ENCODE measurements at regions not wholly inside any gene's neighbourhood (a gene's known extent, or its start where the extent isn't known, plus 50 kb on each side); places are given as distances from the start of the nearest gene placed in this dataset.

DNA sequence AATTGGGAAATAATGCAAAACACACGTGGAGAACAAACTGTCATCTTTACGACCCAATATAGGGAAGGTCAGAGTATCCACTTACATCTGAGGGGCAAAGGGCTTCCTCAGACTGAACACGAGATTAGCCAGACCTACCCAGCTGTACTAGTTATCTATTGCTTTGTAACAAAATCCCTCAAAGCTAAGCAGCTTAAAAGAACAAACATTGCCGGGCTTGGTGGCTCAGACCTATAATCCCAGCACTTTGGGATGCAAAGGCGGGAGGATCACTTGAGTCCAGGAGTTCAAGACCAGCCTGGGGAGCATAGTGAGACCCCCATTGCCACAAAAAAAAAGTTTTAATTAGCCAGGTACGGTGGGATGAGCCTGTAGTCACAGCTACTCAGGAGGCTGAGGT is 262.8 kb downstream of the LTN1 start:
- H3K27ac ChIP-seq (ENCODE audit: low read depth, low read length): no peak overlapping the region
- no peak overlapping the region for H2AFZ ChIP-seq (ENCODE audit: low read length)
- H3K4me2 ChIP-seq (ENCODE audit: insufficient read depth, low read length): no peak overlapping the region
- no peaks in the 10 kb centered on the region for H3K27me3 ChIP-seq (ENCODE audit: insufficient read depth, low read length)
- H4K20me1 ChIP-seq (ENCODE audit: insufficient read depth, low read length): no peaks in the 10 kb centered on the region
- no peaks in the 10 kb centered on the region for H3K36me3 ChIP-seq (ENCODE audit: insufficient read depth, low read length)
- DNase-seq (ENCODE audit: insufficient read length, low spot score, missing footprints): no peak
- peaks cover 1% of the 10 kb centered on the region for H3K9me3 ChIP-seq (ENCODE audit: low read depth, low read length)
- H3K4me3 ChIP-seq (ENCODE audit: insufficient read depth, low read length): no peak overlapping the region
- H3K79me2 ChIP-seq (ENCODE audit: insufficient read depth, low read length): no peaks in the 10 kb centered on the region
- no peak for TF ChIP-seq CTCF (IDR thresholded peaks at IDR 0.05; ENCODE audit: extremely low read depth, low read depth, low read length)
- H3K4me1 ChIP-seq (ENCODE audit: insufficient read depth, low read length): no peaks in the 10 kb centered on the region

DNA sequence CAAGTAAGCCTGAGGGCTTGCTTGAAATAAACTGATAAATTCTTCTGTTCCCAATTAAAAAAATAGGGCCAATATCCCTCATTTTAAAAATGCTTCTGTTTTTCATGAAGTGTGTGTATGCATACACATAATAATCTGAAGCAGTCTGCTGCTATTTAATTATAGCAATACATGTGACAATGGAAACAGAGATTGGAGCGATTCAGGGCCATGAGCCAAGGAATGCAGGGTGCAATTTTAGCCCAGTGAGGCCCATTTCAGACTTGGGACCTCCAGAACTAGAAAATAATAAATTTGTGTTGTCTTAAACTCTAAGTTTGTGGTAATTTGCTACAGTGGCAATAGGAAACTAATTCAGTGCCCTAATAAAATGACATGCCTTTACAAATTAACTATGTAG is 264.9 kb downstream of the LTN1 start:
- no peak for TF ChIP-seq CTCF (IDR thresholded peaks at IDR 0.05; ENCODE audit: extremely low read depth, low read depth, low read length)
- Histone ChIP-seq H3K4me1 (ENCODE audit: insufficient read depth, low read length) (no peaks in the 10 kb centered on the region), H3K9me3 (ENCODE audit: low read depth, low read length) (peaks cover 1% of the 10 kb centered on the region), H3K27me3 (ENCODE audit: insufficient read depth, low read length) (no peaks in the 10 kb centered on the region), H3K4me3 (ENCODE audit: insufficient read depth, low read length) (no peak overlapping the region), H4K20me1 (ENCODE audit: insufficient read depth, low read length) (no peaks in the 10 kb centered on the region), H2AFZ (ENCODE audit: low read length) (no peak overlapping the region), H3K79me2 (ENCODE audit: insufficient read depth, low read length) (no peaks in the 10 kb centered on the region), H3K36me3 (ENCODE audit: insufficient read depth, low read length) (no peaks in the 10 kb centered on the region), H3K4me2 (ENCODE audit: insufficient read depth, low read length) (no peak overlapping the region), H3K27ac (ENCODE audit: low read depth, low read length) (no peak overlapping the region)
- DNase-seq (ENCODE audit: insufficient read length, low spot score, missing footprints): no peak

DNA sequence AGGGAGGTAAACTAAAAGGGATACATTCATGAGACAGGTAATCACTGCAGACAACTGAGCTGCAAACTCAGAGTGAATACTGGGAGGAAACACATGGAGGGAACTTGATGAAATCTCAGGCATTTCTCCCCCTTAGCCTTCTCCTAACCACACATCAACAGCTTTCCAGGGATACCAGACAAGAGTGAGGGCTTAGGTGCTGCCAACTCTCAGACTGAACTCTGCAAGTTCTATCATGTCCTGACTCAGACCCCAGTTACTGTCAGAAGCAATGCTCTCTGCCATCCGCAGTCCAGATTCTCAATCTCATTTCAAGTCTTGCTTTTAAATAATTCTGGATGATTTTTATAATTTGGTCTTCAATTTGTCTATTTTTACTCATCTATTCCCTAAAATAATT is 267.3 kb downstream of the LTN1 start:
- Histone ChIP-seq H4K20me1 (ENCODE audit: insufficient read depth, low read length) (no peaks in the 10 kb centered on the region), H3K9me3 (ENCODE audit: low read depth, low read length) (peaks cover 1% of the 10 kb centered on the region)
- no peak for DNase-seq (ENCODE audit: insufficient read length, low spot score, missing footprints)

DNA sequence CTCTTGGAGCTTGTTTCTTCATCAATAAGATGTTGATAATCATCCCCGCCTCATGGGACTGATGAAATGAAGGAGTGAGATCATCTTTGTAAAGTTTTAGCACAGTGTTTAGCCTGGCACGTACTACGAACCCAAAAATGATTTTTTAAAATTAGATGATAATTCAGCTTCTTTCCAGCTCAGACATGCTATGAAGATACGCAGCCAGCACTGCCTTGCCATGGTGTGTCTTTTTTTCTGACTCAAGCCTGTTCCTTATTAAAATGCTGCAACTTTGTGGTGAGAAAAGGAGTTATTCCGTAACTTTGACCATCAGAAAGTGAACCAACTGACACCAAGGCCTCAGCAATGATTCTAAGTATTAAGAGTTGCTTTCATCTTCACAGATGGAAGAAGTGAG is 269.0 kb downstream of the LTN1 start:
- DNase-seq (ENCODE audit: insufficient read length, low spot score, missing footprints): peak; percentile 30
- no peaks in the 10 kb centered on the region for H3K9me3 ChIP-seq (ENCODE audit: low read depth, low read length)
- peak overlapping the region; percentile 59 for H2AFZ ChIP-seq (ENCODE audit: low read length)
- no peak overlapping the region for H3K4me2 ChIP-seq (ENCODE audit: insufficient read depth, low read length)
- H4K20me1 ChIP-seq (ENCODE audit: insufficient read depth, low read length): no peaks in the 10 kb centered on the region
- H3K4me1 ChIP-seq (ENCODE audit: insufficient read depth, low read length): no peaks in the 10 kb centered on the region
- no peaks in the 10 kb centered on the region for H3K79me2 ChIP-seq (ENCODE audit: insufficient read depth, low read length)
- TF ChIP-seq CTCF (IDR thresholded peaks at IDR 0.05; ENCODE audit: extremely low read depth, low read depth, low read length): no peak
- H3K4me3 ChIP-seq (ENCODE audit: insufficient read depth, low read length): no peak overlapping the region
- H3K27me3 ChIP-seq (ENCODE audit: insufficient read depth, low read length): no peaks in the 10 kb centered on the region
- no peak overlapping the region for H3K27ac ChIP-seq (ENCODE audit: low read depth, low read length)
- H3K36me3 ChIP-seq (ENCODE audit: insufficient read depth, low read length): no peaks in the 10 kb centered on the region

More for the DNA sequence above, 267.3 kb downstream of the LTN1 start:
- Histone ChIP-seq H3K27ac (ENCODE audit: low read depth, low read length) (no peak overlapping the region), H3K4me1 (ENCODE audit: insufficient read depth, low read length) (no peaks in the 10 kb centered on the region), H3K4me3 (ENCODE audit: insufficient read depth, low read length) (no peak overlapping the region), H3K4me2 (ENCODE audit: insufficient read depth, low read length) (no peak overlapping the region), H3K36me3 (ENCODE audit: insufficient read depth, low read length) (no peaks in the 10 kb centered on the region), H3K27me3 (ENCODE audit: insufficient read depth, low read length) (no peaks in the 10 kb centered on the region), H3K79me2 (ENCODE audit: insufficient read depth, low read length) (no peaks in the 10 kb centered on the region), H2AFZ (ENCODE audit: low read length) (peak overlapping the region; percentile 25)
- TF ChIP-seq CTCF (IDR thresholded peaks at IDR 0.05; ENCODE audit: extremely low read depth, low read depth, low read length): no peak

Data from osteoblast (primary cell).